Body of pancreas (tissue), 4 donors: ENCODE measurements at regions not wholly inside any gene's neighbourhood (a gene's known extent, or its start where the extent isn't known, plus 50 kb on each side); places are given as distances from the start of the nearest gene placed in this dataset.
"Not testable (repeated sequence)": the region's sequence is repeated elsewhere in the genome, so short reads cannot be mapped to it uniquely, and the experiment has no call there.

Source experiments
- POLR2A ChIP-seq, 3 donors: fragments of 450-650 bp; IDR thresholded peaks; one replicate each; pipeline ENCODE4 v1.6.1; 2016; ENCODE audit warnings: antibody characterized with exemption in 3 of 3, mild to moderate bottlenecking in 2 of 3
- TF ChIP-seq, protein P1 (sequence below), 7 experiments: fragments of 450-650 bp in 4 of 7; fragments of 200-600 bp in 3 of 7; sonication (generic) in 3 of 7; IDR thresholded peaks; one replicate each; pipeline ENCODE4 v1.5.1; 2016 to 2019; ENCODE audit warnings: antibody characterized with exemption in 7 of 7

DNA sequence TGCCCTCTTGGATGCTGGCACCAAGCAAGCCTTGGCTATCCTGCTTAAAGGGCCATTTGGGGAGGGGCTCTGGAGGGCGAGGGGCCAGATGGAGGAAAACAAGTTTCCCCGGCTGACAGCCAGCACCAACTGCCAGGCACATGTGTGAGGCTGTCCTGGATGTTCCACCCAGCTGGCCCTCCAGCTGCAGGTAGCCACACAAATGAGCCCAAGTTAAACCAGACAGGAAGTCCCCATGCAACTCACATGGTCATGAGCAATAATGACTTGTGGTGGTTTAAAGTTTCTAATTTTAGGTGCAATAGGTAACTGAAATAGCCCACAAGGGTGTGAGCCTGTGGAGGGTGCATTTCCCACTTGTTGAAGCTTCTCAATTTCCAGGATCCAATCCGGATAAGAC lies 198.0 kb downstream of the OTOP1 start:
- TF ChIP-seq, protein P1, sequence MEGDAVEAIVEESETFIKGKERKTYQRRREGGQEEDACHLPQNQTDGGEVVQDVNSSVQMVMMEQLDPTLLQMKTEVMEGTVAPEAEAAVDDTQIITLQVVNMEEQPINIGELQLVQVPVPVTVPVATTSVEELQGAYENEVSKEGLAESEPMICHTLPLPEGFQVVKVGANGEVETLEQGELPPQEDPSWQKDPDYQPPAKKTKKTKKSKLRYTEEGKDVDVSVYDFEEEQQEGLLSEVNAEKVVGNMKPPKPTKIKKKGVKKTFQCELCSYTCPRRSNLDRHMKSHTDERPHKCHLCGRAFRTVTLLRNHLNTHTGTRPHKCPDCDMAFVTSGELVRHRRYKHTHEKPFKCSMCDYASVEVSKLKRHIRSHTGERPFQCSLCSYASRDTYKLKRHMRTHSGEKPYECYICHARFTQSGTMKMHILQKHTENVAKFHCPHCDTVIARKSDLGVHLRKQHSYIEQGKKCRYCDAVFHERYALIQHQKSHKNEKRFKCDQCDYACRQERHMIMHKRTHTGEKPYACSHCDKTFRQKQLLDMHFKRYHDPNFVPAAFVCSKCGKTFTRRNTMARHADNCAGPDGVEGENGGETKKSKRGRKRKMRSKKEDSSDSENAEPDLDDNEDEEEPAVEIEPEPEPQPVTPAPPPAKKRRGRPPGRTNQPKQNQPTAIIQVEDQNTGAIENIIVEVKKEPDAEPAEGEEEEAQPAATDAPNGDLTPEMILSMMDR (IDR thresholded peaks at IDR 0.05): not testable (repeated sequence)
- not testable (repeated sequence) for TF ChIP-seq POLR2A (IDR thresholded peaks at IDR 0.05)
